ENCODE measurements at regions not wholly inside any gene's neighbourhood (a gene's known extent, or its start where the extent isn't known, plus 50 kb on each side); places are given as distances from the start of the nearest gene placed in this dataset.
"Not testable (repeated sequence)": the region's sequence is repeated elsewhere in the genome, so short reads cannot be mapped to it uniquely, and the experiment has no call there.

GRCh38 chr13:111659219-111659775, 338.9 kb downstream of the TEX29 start:
- DNase-seq = no peak

- no peak for DNase-seq
Measured at GRCh38 chr13:111659842-111660241, 339.4 kb downstream of the TEX29 start.

- no peak for DNase-seq
Measured at GRCh38 chr13:111661052-111661451, 340.6 kb downstream of the TEX29 start.

- DNase-seq = no peak
Measured at GRCh38 chr13:111661776-111662175, 341.3 kb downstream of the TEX29 start.

GRCh38 chr13:111662451-111662850, 342.0 kb downstream of the TEX29 start:
- no peak for DNase-seq

GRCh38 chr13:111662895-111663294, 342.5 kb downstream of the TEX29 start:
- DNase-seq = no peak

- DNase-seq = no peak
Measured at GRCh38 chr13:111663505-111663904, 343.1 kb downstream of the TEX29 start.

- DNase-seq = peak in 17 of 58 donors; percentile 13 to 64 (median 32)
Measured at GRCh38 chr13:111663953-111664421, 343.5 kb downstream of the TEX29 start.

- DNase-seq = no peak
Measured at GRCh38 chr13:111664696-111665095, 344.3 kb downstream of the TEX29 start.

- no peak for DNase-seq
Measured at GRCh38 chr13:111665691-111666095, 345.3 kb downstream of the TEX29 start.

GRCh38 chr13:111666164-111666776, 345.8 kb downstream of the TEX29 start:
- DNase-seq = no peak

GRCh38 chr13:111667757-111668156, 347.3 kb downstream of the TEX29 start:
- no peak for DNase-seq

- no peak for DNase-seq
Measured at GRCh38 chr13:111668451-111668850, 348.0 kb downstream of the TEX29 start.

- not testable (repeated sequence) for DNase-seq
Measured at GRCh38 chr13:111672198-111672597, 351.8 kb downstream of the TEX29 start.

GRCh38 chr13:111678120-111678882, 357.9 kb downstream of the TEX29 start:
- not testable (repeated sequence) for DNase-seq

GRCh38 chr13:111679645-111680044, 359.2 kb downstream of the TEX29 start:
- DNase-seq = not testable (repeated sequence)

GRCh38 chr13:111680100-111680499, 359.7 kb downstream of the TEX29 start:
- not testable (repeated sequence) for DNase-seq

- not testable (repeated sequence) for DNase-seq
Measured at GRCh38 chr13:111692028-111692427, 371.6 kb downstream of the TEX29 start.

GRCh38 chr13:111696121-111696520, 370.8 kb upstream of the SOX1 start:
- DNase-seq = not testable (repeated sequence)

- DNase-seq = not testable (repeated sequence)
Measured at GRCh38 chr13:111702059-111702458, 364.9 kb upstream of the SOX1 start.
